ENCODE measurements at regions not wholly inside any gene's neighbourhood (a gene's known extent, or its start where the extent isn't known, plus 50 kb on each side); places are given as distances from the start of the nearest gene placed in this dataset.

- Histone ChIP-seq H3K27ac (no peak overlapping the region), H3K9me3 (no peaks in the 10 kb centered on the region), H3K36me3 (no peaks in the 10 kb centered on the region), H3K4me1 (no peaks in the 10 kb centered on the region), H3K4me3 (no peak overlapping the region), H3K27me3 (no peaks in the 10 kb centered on the region)
- no peak for TF ChIP-seq POLR2AphosphoS5 (IDR thresholded peaks at IDR 0.05)
- no peak for TF ChIP-seq POLR2A (IDR thresholded peaks at IDR 0.05)
- TF ChIP-seq CTCF (IDR thresholded peaks at IDR 0.05): no peak
- no peak for TF ChIP-seq EP300 (IDR thresholded peaks at IDR 0.05)
- DNase-seq (ENCODE audit: low spot score in 2 of 2): no peak
- WGBS: 83% methylated on average over 3 of the region's 3 CpGs
Measured at GRCh38 chr4:179855469-179855868, 2387.7 kb upstream of the TENM3 start.

- no peak for TF ChIP-seq EP300 (IDR thresholded peaks at IDR 0.05)
- TF ChIP-seq POLR2A (IDR thresholded peaks at IDR 0.05): no peak
- TF ChIP-seq CTCF (IDR thresholded peaks at IDR 0.05): no peak
- TF ChIP-seq POLR2AphosphoS5 (IDR thresholded peaks at IDR 0.05): no peak
- H3K4me1 ChIP-seq: no peaks in the 10 kb centered on the region
- no peak overlapping the region for H3K4me3 ChIP-seq
- H3K9me3 ChIP-seq: no peaks in the 10 kb centered on the region
- no peak overlapping the region for H3K27ac ChIP-seq
- WGBS: 84% methylated on average over 4 of the region's 4 CpGs
- H3K36me3 ChIP-seq: no peaks in the 10 kb centered on the region
- DNase-seq (ENCODE audit: low spot score in 2 of 2): no peak
- H3K27me3 ChIP-seq: no peaks in the 10 kb centered on the region
Measured at GRCh38 chr4:179858221-179858620, 2385.0 kb upstream of the TENM3 start.

GRCh38 chr4:179867300-179867878 is 2375.8 kb upstream of the TENM3 start:
- H3K4me1 ChIP-seq: no peaks in the 10 kb centered on the region
- no peak overlapping the region for H3K27ac ChIP-seq
- 33% methylated on average over 6 of the region's 6 CpGs for WGBS
- no peak overlapping the region for H3K4me3 ChIP-seq
- DNase-seq (ENCODE audit: low spot score in 2 of 2): no peak
- H3K27me3 ChIP-seq: no peaks in the 10 kb centered on the region
- TF ChIP-seq CTCF (IDR thresholded peaks at IDR 0.05) (peak in 1 of 2 donors; percentile 38), EP300 (IDR thresholded peaks at IDR 0.05) (no peak)
- H3K36me3 ChIP-seq: no peaks in the 10 kb centered on the region
- no peaks in the 10 kb centered on the region for H3K9me3 ChIP-seq

GRCh38 chr4:179871726-179872125 is 2371.5 kb upstream of the TENM3 start:
- 40% methylated on average over 1 of the region's 1 CpG for WGBS

GRCh38 chr4:179872755-179873154 is 2370.4 kb upstream of the TENM3 start:
- Histone ChIP-seq H3K4me1 (no peaks in the 10 kb centered on the region), H3K9me3 (peaks cover 3% of the 10 kb centered on the region), H3K27ac (no peak overlapping the region), H3K4me3 (no peak overlapping the region), H3K36me3 (no peaks in the 10 kb centered on the region), H3K27me3 (no peaks in the 10 kb centered on the region)
- TF ChIP-seq EP300 (IDR thresholded peaks at IDR 0.05) (no peak), POLR2AphosphoS5 (IDR thresholded peaks at IDR 0.05) (no peak), POLR2A (IDR thresholded peaks at IDR 0.05) (no peak), CTCF (IDR thresholded peaks at IDR 0.05) (no peak)
- WGBS: 29% methylated on average over 3 of the region's 3 CpGs
- DNase-seq (ENCODE audit: low spot score in 2 of 2): no peak

More at GRCh38 chr4:179871726-179872125, 2371.5 kb upstream of the TENM3 start:
- DNase-seq (ENCODE audit: low spot score in 2 of 2): no peak
- H3K36me3 ChIP-seq: no peaks in the 10 kb centered on the region
- H3K27me3 ChIP-seq: no peaks in the 10 kb centered on the region
- H3K4me3 ChIP-seq: no peak overlapping the region
- H3K27ac ChIP-seq: no peak overlapping the region
- no peaks in the 10 kb centered on the region for H3K4me1 ChIP-seq
- peaks cover 3% of the 10 kb centered on the region for H3K9me3 ChIP-seq
- no peak for TF ChIP-seq POLR2A (IDR thresholded peaks at IDR 0.05)
- no peak for TF ChIP-seq POLR2AphosphoS5 (IDR thresholded peaks at IDR 0.05)
- TF ChIP-seq EP300 (IDR thresholded peaks at IDR 0.05): no peak
- no peak for TF ChIP-seq CTCF (IDR thresholded peaks at IDR 0.05)
